GM12874 (cell line): ENCODE measurements at regions not wholly inside any gene's neighbourhood (a gene's known extent, or its start where the extent isn't known, plus 50 kb on each side); places are given as distances from the start of the nearest gene placed in this dataset.

Experiments used
- CTCF ChIP-seq: IDR thresholded peaks from 2 replicates; pipeline ENCODE4 v1.5.1; 2011; ENCODE audit warnings: low read depth, mild to moderate bottlenecking, control low read depth, low read length, moderate library complexity; ENCODE audit not compliant: insufficient read depth

- no peak for TF ChIP-seq CTCF
These were observed 309.8 kb downstream of the AHR start for GRCh38 chr7:17608114-17608833.

GRCh38 chr7:17611611-17612010, 313.2 kb downstream of the AHR start:
- TF ChIP-seq CTCF: no peak

GRCh38 chr7:17613338-17614041, 315.0 kb downstream of the AHR start:
- TF ChIP-seq CTCF: no peak

- no peak for TF ChIP-seq CTCF
These were observed 318.9 kb downstream of the AHR start for GRCh38 chr7:17617380-17617779.

GRCh38 chr7:17617857-17618651, 319.6 kb downstream of the AHR start:
- no peak for TF ChIP-seq CTCF

GRCh38 chr7:17618652-17618974, 320.2 kb downstream of the AHR start:
- TF ChIP-seq CTCF: no peak

GRCh38 chr7:17619196-17619818, 320.9 kb downstream of the AHR start:
- no peak for TF ChIP-seq CTCF
